Cardiac fibroblast (primary cell): ENCODE measurements at regions not wholly inside any gene's neighbourhood (a gene's known extent, or its start where the extent isn't known, plus 50 kb on each side); places are given as distances from the start of the nearest gene placed in this dataset.
"Not testable (repeated sequence)": the region's sequence is repeated elsewhere in the genome, so short reads cannot be mapped to it uniquely, and the experiment has no call there.

Experiments used
- DNase-seq, 2 donors: peaks; one replicate each; pipeline versions ENCODE4 v3.0.0 to v3.0.0-alpha.2; 2010; ENCODE audit warnings: low read depth in 2 of 2
- H3K4me3 ChIP-seq, 2 donors: replicated peaks in 1 of 2; 1 replicate in 1 of 2; 2 replicates in 1 of 2; pipeline ENCODE4 v1.5.1; 2011; ENCODE audit warnings: low read depth in 2 of 2, low read length in 2 of 2, mild to moderate bottlenecking in 2 of 2, moderate library complexity in 1 of 2
- TF ChIP-seq, protein P1 (sequence below): IDR thresholded peaks from one replicate; pipeline ENCODE4 v1.5.1; 2011; ENCODE audit warnings: low read depth, mild to moderate bottlenecking, low read length, inconsistent platforms

DNA sequence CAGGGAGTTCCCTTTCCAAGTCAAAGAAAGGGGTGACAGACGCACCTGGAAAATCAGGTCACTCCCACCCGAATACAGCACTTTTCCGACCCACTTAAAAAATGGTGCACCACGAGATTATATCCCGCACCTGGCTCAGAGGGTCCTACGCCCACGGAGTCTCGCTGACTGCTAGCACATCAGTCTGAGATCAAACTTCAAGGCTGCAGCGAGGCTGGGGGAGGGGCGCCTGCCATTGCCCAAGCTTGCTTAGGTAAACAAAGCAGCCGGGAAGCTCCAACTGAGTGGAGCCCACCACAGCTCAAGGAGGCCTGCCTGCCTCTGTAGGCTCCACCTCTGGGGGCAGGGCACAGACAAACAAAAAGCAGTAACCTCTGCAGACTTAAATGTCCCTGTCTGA is 277.8 kb upstream of the ARHGAP42 start:
- DNase-seq, H3K4me3 ChIP-seq: not testable (repeated sequence)

DNA sequence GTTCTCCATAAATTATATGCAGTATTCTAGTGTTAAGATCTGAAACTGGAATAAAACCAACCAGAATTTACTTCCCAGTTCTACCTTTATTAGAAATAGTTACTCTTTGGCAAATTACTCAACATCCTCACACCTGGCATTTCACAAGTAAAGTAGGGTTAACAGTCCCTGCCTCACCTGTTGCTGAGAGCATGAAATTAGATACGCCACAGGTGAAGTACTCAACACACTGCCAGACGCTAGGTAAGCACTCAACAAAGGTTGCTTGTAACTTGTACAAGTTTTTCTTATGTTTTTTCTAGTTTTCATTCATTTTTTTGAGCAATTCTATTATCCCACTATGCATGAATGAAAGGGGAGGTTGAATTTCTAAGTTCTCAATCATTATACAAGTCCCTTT is 267.6 kb upstream of the ARHGAP42 start:
- no peak for DNase-seq
- no peak overlapping the region for H3K4me3 ChIP-seq
- TF ChIP-seq, protein P1, sequence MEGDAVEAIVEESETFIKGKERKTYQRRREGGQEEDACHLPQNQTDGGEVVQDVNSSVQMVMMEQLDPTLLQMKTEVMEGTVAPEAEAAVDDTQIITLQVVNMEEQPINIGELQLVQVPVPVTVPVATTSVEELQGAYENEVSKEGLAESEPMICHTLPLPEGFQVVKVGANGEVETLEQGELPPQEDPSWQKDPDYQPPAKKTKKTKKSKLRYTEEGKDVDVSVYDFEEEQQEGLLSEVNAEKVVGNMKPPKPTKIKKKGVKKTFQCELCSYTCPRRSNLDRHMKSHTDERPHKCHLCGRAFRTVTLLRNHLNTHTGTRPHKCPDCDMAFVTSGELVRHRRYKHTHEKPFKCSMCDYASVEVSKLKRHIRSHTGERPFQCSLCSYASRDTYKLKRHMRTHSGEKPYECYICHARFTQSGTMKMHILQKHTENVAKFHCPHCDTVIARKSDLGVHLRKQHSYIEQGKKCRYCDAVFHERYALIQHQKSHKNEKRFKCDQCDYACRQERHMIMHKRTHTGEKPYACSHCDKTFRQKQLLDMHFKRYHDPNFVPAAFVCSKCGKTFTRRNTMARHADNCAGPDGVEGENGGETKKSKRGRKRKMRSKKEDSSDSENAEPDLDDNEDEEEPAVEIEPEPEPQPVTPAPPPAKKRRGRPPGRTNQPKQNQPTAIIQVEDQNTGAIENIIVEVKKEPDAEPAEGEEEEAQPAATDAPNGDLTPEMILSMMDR, result no peak

DNA sequence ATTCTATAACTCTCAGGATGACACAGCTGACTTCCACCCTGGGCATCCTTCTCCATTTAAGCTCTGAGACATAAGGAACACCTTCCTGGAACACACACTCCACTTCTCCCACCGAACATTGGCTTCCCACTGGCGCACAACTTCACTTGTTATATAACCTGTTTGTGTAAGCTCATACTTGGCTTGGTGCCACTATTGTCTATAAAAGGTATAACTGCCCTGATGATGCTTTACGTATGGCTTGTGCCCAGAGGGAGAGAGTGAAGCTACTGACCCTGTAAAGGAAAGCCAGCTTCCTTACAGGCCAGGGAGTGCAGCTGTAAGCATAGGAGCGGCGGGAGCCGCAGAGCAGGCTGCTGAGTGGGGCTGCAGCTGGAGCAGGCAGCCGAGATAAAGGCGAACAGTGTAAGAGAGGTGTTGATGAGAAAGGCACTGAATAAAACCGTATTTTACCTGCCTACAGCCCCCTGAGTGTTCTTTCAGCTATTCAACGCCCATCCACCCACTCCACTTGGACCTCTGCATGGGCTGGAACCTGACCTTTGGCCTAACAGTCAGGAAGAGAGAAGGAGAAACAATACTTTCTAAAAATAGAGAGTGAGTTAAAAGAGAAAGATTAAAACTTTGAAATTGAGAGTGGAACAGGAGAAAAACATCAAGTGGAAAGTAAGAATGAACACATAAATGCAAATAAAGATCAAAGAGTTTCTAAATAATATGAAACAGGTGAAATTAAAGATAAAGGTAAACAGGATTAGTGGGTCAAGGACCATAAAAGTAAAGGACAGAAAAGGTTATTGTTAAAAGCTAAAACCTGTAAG is 252.1 kb upstream of the ARHGAP42 start:
- H3K4me3 ChIP-seq, result no peak overlapping the region
- no peak for DNase-seq
- TF ChIP-seq, protein P1, result no peak

DNA sequence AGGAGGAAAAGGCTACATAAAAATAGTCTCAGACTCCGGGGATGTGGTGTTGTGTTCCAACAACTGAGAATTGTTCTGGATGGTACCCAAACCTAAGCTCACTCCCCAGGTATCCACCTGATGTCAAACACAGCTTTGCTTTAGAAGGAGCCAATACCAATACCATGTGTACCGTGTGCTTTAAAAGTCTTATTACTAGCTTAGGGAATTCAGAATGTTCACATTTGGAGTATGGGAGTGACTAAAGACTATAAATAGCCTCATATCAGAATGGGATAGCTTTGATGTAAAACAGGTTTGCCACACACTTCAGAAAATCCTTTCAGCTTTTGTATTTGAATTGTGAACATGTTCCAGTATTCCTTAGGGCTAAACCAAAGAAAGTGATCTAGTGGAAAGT is 248.7 kb upstream of the ARHGAP42 start:
- no peak for DNase-seq
- H3K4me3 ChIP-seq, result no peak overlapping the region

DNA sequence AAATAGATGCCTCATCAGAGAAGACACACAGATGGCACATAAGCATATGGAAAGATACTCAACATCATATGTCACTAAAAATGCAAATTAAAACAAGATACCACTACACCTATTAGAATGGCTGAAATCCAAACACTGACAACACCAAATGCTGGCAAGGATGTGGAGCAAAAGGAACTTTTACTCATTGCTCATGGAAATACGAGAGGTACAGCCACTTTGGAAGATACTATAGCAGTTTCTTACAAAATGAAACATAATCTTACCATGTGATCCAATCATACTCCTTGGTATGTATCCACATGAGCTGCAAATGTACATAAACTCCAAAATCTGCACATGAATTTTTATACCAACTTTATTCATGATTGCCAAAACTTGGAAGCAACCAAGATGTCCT is 246.0 kb upstream of the ARHGAP42 start:
- no peak for DNase-seq
- no peak overlapping the region for H3K4me3 ChIP-seq
- TF ChIP-seq, protein P1, result no peak

More for the DNA sequence above, 248.7 kb upstream of the ARHGAP42 start:
- TF ChIP-seq, protein P1, result no peak

DNA sequence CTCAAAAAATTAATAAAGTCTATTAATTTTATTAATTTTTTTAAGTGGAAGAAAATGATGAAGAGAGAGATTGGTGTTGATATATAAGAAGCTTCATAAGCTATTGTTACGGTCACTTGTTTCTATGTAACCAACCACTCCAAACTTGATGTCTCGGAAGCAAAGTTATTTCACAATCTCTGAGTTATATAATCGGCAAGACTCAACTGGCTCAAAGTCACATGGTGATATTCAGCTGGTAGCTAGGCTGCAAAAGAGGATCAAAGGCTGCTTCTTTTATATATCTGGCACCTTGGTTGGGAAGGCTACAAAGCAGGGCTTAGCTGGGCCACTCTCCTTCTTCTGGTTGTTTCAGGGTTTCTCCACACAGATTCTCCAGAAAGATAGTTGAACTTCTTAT is 245.1 kb upstream of the ARHGAP42 start:
- no peak for DNase-seq
- TF ChIP-seq, protein P1, result no peak

DNA sequence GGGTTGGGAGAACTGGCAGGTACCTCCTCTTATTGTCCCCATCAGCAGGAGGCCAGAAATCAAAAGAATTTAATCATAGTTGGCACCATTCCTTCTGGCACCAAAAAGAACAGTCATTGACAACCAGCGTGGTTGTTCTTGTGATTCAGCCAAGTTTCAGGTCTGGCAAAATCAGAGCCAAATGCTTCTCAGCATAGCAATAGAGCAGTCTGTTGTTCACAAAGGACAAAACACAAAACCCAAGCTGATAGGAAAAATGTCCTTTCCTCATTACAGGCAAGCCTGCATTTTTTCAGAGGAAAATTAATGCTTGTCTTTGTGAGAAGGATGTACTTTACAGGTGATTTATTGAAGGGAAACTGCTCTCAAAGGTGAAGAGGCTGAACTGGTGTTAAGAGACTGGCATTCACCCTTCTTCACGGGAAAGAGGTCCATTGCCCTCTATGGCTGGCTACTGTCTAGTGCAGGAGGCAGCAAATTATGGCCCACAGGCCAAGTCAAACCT is 241.8 kb upstream of the ARHGAP42 start:
- TF ChIP-seq, protein P1, result no peak
- DNase-seq, result peak; percentile 5 to 11

More for the DNA sequence above, 245.1 kb upstream of the ARHGAP42 start:
- H3K4me3 ChIP-seq, result no peak overlapping the region

DNA sequence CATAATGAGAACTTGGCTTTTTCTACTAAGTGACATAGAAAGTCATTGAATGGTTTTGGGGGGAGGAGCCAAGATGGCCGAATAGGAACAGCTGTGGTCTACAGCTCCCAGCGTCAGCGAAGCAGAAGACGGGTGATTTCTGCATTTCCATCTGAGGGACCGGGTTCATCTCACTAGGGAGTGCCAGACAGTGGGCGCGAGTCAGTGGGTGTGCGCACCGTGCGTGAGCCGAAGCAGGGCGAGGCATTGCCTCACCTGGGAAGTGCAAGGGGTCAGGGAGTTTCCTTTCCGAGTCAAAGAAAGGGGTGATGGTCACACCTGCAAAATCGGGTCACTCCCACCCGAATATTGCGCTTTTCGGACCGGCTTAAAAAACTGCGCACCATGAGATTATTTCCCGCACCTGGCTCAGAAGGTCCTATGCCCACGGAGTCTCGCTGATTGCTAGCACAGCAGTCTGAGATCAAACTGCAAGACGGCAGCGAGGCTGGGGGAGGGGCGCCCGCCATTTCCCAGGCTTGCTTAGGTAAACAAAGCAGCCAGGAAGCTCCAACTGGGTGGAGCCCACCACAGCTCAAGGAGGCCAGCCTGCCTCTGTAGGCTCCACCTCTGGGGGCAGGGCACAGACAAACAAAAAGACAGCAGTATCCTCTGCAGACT is 235.2 kb upstream of the ARHGAP42 start:
- DNase-seq, H3K4me3 ChIP-seq: not testable (repeated sequence)

More for the DNA sequence above, 241.8 kb upstream of the ARHGAP42 start:
- no peak overlapping the region for H3K4me3 ChIP-seq
